ENCODE measurements at regions not wholly inside any gene's neighbourhood (a gene's known extent, or its start where the extent isn't known, plus 50 kb on each side); places are given as distances from the start of the nearest gene placed in this dataset.

DNA sequence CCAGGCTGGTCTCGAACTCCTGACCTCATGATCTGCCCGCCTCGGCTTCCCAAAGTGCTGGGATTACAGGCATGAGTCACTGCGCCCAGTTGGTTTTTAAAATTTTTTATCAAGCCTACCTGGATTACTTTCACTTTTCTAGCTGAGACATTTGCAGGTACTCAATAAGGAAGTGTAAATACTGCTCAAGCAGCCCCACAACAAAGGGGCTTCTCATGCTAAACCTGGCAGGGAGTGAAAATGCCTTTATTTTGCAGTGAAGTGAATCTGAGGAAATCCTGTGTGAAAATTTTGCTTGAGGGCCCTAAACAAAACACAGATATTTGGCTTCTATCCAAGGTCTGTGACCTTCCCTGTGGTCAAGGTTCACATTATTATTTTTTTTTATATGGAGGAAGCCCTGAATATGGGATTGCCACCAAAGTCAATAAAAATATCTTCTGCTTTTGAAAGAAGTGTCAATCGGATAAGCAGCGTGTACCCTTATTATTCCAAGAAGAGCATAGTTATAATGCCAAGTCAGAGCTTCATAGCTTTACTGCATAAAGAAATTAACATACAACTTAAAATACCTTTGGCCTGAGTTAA is 481.0 kb downstream of the SH2D1A start:
- Mint-ChIP-seq H3K36me3 (ENCODE audit: insufficient read depth) (no peaks in the 10 kb centered on the region), H3K27me3 (no peaks in the 10 kb centered on the region), H3K4me1 (ENCODE audit: low read depth) (peaks cover 6% of the 10 kb centered on the region), H3K27ac (no peak overlapping the region), H3K4me3 (ENCODE audit: low read depth) (no peak overlapping the region), H3K9me3 (ENCODE audit: low read depth) (no peaks in the 10 kb centered on the region)
- DNase-seq (ENCODE audit: low spot score, unreplicated experiment) = no peak
- TF ChIP-seq, protein P1, sequence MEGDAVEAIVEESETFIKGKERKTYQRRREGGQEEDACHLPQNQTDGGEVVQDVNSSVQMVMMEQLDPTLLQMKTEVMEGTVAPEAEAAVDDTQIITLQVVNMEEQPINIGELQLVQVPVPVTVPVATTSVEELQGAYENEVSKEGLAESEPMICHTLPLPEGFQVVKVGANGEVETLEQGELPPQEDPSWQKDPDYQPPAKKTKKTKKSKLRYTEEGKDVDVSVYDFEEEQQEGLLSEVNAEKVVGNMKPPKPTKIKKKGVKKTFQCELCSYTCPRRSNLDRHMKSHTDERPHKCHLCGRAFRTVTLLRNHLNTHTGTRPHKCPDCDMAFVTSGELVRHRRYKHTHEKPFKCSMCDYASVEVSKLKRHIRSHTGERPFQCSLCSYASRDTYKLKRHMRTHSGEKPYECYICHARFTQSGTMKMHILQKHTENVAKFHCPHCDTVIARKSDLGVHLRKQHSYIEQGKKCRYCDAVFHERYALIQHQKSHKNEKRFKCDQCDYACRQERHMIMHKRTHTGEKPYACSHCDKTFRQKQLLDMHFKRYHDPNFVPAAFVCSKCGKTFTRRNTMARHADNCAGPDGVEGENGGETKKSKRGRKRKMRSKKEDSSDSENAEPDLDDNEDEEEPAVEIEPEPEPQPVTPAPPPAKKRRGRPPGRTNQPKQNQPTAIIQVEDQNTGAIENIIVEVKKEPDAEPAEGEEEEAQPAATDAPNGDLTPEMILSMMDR (IDR thresholded peaks at IDR 0.05; ENCODE audit: unreplicated experiment) = no peak

DNA sequence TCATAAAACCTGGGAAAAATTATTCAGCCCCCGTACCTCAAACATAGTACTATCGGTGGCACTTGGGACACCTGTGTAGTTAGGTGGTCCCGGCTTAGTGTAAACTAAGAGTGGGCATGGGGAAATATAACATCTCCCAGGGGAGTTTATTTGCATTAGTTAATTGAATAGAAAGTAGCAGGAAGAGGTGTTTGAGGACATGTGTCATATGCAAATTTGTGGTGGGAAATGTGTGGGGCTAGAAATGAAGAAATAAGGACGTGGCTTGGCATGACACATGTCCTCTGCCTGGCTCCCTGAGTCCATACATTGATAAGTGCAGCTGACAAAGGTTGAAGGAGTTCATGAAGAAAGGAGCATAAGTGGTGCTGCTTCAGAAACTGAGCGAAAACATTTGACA is 483.6 kb downstream of the SH2D1A start:
- Mint-ChIP-seq H3K36me3 (ENCODE audit: insufficient read depth) (no peaks in the 10 kb centered on the region), H3K4me3 (ENCODE audit: low read depth) (no peak overlapping the region), H3K4me1 (ENCODE audit: low read depth) (peaks cover 4% of the 10 kb centered on the region), H3K27ac (no peak overlapping the region), H3K9me3 (ENCODE audit: low read depth) (no peaks in the 10 kb centered on the region), H3K27me3 (no peaks in the 10 kb centered on the region)
- no peak for DNase-seq (ENCODE audit: low spot score, unreplicated experiment)
- TF ChIP-seq, protein P1 (IDR thresholded peaks at IDR 0.05; ENCODE audit: unreplicated experiment) = no peak

DNA sequence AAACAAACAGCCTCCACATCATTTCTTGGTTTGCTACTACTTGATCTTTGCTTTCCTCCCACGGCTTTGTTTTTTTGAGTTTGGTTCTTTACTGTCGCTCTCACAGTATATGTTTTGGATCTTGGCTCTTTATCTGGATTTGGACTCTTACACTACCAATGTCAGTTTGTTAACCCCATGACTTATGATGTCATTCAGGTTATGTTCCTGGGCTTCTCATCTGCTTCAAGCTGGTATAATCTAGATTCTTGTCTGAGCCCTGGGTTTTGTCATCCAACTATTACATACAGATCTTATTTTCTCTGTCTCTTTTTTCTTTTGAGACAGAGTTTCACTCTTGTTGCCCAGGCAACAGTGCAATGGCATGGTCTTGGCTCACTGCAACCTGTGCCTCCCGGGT is 482.9 kb upstream of the TEX13C start:
- no peak overlapping the region for H3K4me3 Mint-ChIP-seq (ENCODE audit: low read depth)

DNA sequence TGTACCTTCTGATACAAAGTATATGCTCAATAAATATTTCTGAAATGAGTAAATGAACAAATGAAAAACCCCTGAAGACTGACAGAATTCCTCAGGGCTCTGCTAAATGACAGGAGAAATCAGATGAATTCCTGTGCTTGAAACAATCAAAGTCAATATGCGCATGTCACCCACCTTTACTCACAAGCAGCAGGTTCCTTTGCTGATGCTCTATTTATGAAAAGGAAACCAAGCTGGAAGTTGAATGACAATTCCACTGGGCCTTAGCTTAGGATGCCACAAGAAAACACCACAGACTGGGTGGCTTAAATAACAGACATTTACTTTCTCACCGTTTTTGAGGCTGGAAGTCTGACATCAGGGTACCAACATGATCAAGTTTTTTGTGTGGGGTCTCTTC is 477.5 kb upstream of the TEX13C start:
- Mint-ChIP-seq H3K27me3 (no peaks in the 10 kb centered on the region), H3K36me3 (ENCODE audit: insufficient read depth) (no peaks in the 10 kb centered on the region), H3K9me3 (ENCODE audit: low read depth) (no peaks in the 10 kb centered on the region), H3K4me3 (ENCODE audit: low read depth) (no peak overlapping the region), H3K27ac (no peak overlapping the region), H3K4me1 (ENCODE audit: low read depth) (no peaks in the 10 kb centered on the region)
- TF ChIP-seq, protein P1 (IDR thresholded peaks at IDR 0.05; ENCODE audit: unreplicated experiment) = no peak
- DNase-seq (ENCODE audit: low spot score, unreplicated experiment) = no peak

More for the DNA sequence above, 482.9 kb upstream of the TEX13C start:
- Mint-ChIP-seq H3K27ac (no peak overlapping the region), H3K27me3 (no peaks in the 10 kb centered on the region), H3K9me3 (ENCODE audit: low read depth) (no peaks in the 10 kb centered on the region), H3K4me1 (ENCODE audit: low read depth) (no peaks in the 10 kb centered on the region), H3K36me3 (ENCODE audit: insufficient read depth) (no peaks in the 10 kb centered on the region)
- TF ChIP-seq, protein P1 (IDR thresholded peaks at IDR 0.05; ENCODE audit: unreplicated experiment) = no peak
- DNase-seq (ENCODE audit: low spot score, unreplicated experiment) = no peak

DNA sequence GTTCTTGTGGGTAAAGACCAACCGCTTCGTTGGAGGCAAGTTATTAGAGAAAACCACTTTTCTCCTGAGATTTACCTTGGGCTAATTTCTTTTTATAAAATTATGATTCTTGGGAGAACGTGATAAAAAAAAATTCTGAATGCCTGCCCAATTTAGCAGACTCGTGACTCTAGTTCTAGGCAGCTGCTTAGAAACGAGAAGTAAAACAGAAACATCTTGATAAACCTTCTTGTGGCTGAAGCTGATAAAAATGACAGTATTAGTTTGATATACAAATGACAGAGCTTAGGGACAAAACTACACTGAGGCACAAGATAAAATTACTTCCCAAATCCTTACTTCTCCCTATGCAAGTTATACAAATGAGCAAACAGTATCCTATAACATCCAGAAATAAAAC is 458.9 kb upstream of the TEX13C start:
- TF ChIP-seq, protein P1 (IDR thresholded peaks at IDR 0.05; ENCODE audit: unreplicated experiment) = no peak
- H3K4me3 Mint-ChIP-seq (ENCODE audit: low read depth) = no peak overlapping the region
- no peaks in the 10 kb centered on the region for H3K36me3 Mint-ChIP-seq (ENCODE audit: insufficient read depth)
- no peak overlapping the region for H3K27ac Mint-ChIP-seq
- H3K27me3 Mint-ChIP-seq = no peaks in the 10 kb centered on the region
- peaks cover 4% of the 10 kb centered on the region for H3K4me1 Mint-ChIP-seq (ENCODE audit: low read depth)
- H3K9me3 Mint-ChIP-seq (ENCODE audit: low read depth) = peaks cover 19% of the 10 kb centered on the region
- no peak for DNase-seq (ENCODE audit: low spot score, unreplicated experiment)
